ENCODE measurements at regions not wholly inside any gene's neighbourhood (a gene's known extent, or its start where the extent isn't known, plus 50 kb on each side); places are given as distances from the start of the nearest gene placed in this dataset.

DNA sequence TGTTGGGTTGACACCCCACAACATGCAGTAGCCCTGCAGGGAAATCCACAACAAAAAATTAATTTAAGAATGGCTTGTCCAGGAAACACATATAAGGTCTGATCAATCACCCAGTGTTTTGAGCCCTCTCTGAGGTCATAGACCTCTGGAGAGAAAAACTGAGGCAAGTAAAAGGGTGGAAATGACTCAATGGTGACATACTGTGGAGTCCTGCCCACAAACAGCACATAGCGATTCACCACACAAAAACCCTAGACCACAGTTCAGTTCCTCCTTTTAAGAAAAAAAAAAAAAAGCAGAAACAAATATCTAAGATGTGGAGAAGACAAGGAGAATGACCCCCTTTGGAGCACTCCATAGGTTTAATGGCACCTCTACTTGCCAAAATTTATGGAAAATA, 2691.0 kb downstream of the PCDH7 start:
- TF ChIP-seq, protein P1, sequence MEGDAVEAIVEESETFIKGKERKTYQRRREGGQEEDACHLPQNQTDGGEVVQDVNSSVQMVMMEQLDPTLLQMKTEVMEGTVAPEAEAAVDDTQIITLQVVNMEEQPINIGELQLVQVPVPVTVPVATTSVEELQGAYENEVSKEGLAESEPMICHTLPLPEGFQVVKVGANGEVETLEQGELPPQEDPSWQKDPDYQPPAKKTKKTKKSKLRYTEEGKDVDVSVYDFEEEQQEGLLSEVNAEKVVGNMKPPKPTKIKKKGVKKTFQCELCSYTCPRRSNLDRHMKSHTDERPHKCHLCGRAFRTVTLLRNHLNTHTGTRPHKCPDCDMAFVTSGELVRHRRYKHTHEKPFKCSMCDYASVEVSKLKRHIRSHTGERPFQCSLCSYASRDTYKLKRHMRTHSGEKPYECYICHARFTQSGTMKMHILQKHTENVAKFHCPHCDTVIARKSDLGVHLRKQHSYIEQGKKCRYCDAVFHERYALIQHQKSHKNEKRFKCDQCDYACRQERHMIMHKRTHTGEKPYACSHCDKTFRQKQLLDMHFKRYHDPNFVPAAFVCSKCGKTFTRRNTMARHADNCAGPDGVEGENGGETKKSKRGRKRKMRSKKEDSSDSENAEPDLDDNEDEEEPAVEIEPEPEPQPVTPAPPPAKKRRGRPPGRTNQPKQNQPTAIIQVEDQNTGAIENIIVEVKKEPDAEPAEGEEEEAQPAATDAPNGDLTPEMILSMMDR (IDR thresholded peaks at IDR 0.05; ENCODE audit: low read depth, low read length, missing control alignments) = no peak
- H3K4me3 ChIP-seq (replicated peaks; ENCODE audit: low read depth, low read length) = no peak overlapping the region
- DNase-seq (ENCODE audit: extremely low read depth, low read depth) = no peak

DNA sequence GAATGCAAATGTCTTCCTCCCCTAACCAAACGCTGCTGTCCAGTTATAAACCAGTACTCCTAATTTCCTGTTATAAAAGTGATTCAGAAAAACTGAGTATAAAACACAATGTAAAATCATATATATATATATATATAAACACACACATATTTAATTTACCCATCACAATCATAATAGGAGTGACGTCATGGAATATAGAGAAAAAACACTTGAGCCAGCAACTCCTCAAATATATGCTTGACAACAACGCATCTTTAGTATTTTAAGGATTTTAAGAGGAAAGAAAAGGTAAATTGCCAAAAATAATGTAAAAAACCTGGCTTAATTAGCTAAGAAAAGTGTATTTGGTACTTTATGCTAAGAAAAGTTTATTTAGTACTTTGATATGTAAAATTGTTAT, 2701.7 kb downstream of the PCDH7 start:
- no peak overlapping the region for H3K4me3 ChIP-seq (replicated peaks; ENCODE audit: low read depth, low read length)
- TF ChIP-seq, protein P1 (IDR thresholded peaks at IDR 0.05; ENCODE audit: low read depth, low read length, missing control alignments) = no peak
- no peak for DNase-seq (ENCODE audit: extremely low read depth, low read depth)

DNA sequence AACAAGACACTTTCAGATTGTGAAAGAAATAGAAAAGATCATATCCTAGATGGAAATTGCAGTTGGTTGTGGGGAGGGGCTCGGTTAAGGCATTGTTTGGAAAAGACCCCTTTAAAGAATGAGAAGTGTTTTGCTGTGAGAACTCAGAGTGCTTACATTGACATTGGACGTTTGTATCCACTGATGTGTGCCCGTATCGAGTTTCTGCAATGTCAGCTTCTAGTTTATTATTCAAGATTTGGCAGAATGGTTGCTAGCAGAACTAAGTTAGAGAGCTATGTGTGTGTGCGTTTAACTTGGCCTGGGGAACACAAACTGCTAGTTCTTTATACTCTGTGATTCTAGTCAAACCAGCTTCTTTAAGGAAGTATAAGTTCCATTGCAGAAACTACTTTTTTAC, 2702.5 kb downstream of the PCDH7 start:
- TF ChIP-seq, protein P1 (IDR thresholded peaks at IDR 0.05; ENCODE audit: low read depth, low read length, missing control alignments) = no peak
- DNase-seq (ENCODE audit: extremely low read depth, low read depth) = no peak
- H3K4me3 ChIP-seq (replicated peaks; ENCODE audit: low read depth, low read length) = no peak overlapping the region

GRCh38 chr4:33425936-33426335, 2705.8 kb downstream of the PCDH7 start:
- H3K4me3 ChIP-seq (replicated peaks; ENCODE audit: low read depth, low read length) = no peak overlapping the region
- DNase-seq (ENCODE audit: extremely low read depth, low read depth) = no peak
- TF ChIP-seq, protein P1 (IDR thresholded peaks at IDR 0.05; ENCODE audit: low read depth, low read length, missing control alignments) = no peak

DNA sequence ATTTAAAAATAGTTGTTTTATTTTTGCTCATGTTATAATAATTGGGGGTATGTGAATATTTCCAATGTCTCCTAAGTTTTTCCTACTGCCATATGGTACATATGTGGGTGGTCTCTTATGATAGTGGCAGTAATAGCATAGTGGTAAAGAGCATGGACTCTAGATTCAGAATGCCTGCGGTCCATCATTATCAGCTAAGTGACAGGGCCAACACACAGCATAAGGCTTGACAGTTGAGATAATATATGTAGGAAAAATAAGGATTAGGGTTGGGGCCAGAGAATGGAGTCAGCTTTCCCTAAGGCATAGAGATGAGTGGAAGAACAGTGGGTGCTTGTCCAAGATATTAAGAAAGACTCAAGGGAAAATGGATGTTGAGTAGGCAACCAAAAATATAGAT, 2707.5 kb downstream of the PCDH7 start:
- DNase-seq (ENCODE audit: extremely low read depth, low read depth) = no peak
- no peak overlapping the region for H3K4me3 ChIP-seq (replicated peaks; ENCODE audit: low read depth, low read length)
- TF ChIP-seq, protein P1 (IDR thresholded peaks at IDR 0.05; ENCODE audit: low read depth, low read length, missing control alignments) = no peak

DNA sequence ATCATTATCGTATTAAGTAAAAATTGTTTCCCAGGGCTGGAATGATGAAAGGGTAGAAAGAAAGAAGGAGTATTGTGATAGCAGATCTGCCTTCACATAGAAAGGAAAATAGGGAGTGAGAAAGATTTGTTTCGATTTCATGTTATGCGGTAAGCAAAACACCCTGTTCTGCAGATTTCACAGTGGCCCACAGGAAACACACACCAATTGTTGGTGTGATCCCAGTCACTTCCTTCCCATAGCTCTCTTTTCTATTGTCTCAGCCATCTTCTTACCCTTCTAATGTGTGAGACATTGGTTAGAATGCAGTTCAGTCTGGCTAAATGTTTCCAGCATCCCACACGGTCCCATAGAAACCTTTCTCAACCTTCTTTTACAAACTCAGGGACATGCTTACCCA, 2709.8 kb downstream of the PCDH7 start:
- TF ChIP-seq, protein P1 (IDR thresholded peaks at IDR 0.05; ENCODE audit: low read depth, low read length, missing control alignments) = no peak
- no peak overlapping the region for H3K4me3 ChIP-seq (replicated peaks; ENCODE audit: low read depth, low read length)
- DNase-seq (ENCODE audit: extremely low read depth, low read depth) = no peak

- no peak for DNase-seq (ENCODE audit: extremely low read depth, low read depth)
- TF ChIP-seq, protein P1 (IDR thresholded peaks at IDR 0.05; ENCODE audit: low read depth, low read length, missing control alignments) = no peak
- no peak overlapping the region for H3K4me3 ChIP-seq (replicated peaks; ENCODE audit: low read depth, low read length)
Measured at GRCh38 chr4:33437406-33437805, 2717.2 kb downstream of the PCDH7 start.

All from HFF-Myc (cell line).